ENCODE measurements at regions not wholly inside any gene's neighbourhood (a gene's known extent, or its start where the extent isn't known, plus 50 kb on each side); places are given as distances from the start of the nearest gene placed in this dataset.

DNA sequence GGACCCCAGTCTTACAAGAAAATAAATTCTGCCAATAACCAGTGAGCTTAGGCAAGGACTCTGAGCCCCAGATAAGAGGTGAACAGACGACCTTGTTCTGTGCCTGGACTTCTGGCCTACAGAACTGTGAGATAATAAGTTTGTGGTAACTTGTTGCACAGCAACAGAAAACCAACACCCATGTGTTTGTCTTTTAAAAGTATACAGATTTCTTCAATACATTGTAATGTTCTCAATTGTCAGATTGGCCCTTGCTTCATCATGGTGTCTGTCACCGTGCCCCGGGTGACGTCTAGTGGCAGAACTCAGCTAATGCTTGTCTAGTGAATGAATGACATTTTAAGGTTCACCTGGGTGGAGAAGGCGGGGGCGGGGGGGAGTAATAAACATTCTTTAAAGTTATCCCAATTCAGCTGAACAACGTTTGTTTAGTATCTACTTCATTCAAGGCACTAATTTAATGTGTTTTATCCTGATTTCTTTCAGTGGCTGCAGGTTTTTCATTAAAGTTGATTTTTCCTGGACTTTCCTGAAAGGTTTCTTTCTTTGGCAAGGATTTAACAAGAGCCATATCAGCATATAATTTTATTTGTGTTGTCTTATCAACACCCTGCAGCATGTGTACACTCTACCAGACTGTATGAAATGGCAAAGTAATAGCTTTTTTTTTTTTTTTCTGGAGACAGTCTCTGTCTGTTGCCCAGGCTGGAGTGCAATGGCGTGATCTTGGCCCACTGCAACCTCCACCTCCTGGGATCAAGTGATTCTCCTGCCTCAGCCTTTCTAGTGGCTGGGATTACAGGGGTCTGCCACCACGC, 123.8 kb upstream of the DLX2 start:
- Histone ChIP-seq H3K27ac (replicated peaks in 1 of 4) (no peak overlapping the region), H3K4me1 (peaks cover 0 to 5% (median under 1%) of the 10 kb centered on the region in 4 donors)

DNA sequence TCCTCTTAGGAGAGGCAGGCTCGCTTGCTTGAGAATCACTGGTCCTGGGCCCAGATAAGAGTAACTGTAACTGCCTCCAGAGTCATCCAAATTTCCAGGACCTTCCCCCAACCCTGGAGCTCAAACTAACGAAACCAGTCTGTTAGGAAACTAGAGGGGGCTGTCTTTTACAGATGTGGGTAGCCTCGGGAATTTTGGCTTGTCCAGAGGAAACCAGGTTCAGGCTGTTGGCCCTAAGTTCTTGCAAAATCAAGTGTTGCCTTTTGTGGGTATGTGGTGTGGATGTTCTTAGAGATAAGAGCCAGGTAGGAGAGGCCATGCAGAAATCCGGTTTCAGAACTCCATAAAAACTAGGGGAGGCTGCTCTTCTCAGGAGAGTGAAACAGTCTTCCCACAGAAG, 125.0 kb upstream of the DLX2 start:
- intact Hi-C loops (cut with DNase I) = no loop called here
- Histone ChIP-seq H3K36me3 (no peaks in the 10 kb centered on the region), H3K4me1 (peaks cover 0 to 9% (median 5%) of the 10 kb centered on the region in 4 donors), H3K9me3 (no peaks in the 10 kb centered on the region), H3K27me3 (peaks cover 0 to 3% (median 0%) of the 10 kb centered on the region in 4 donors), H3K27ac (replicated peaks in 1 of 4) (no peak overlapping the region), H3K4me3 (no peak overlapping the region)
- DNase-seq (ENCODE audit: extremely low spot score) = no peak
- 73% methylated on average over 4 of the region's 4 CpGs for WGBS
- TF ChIP-seq, protein P1, sequence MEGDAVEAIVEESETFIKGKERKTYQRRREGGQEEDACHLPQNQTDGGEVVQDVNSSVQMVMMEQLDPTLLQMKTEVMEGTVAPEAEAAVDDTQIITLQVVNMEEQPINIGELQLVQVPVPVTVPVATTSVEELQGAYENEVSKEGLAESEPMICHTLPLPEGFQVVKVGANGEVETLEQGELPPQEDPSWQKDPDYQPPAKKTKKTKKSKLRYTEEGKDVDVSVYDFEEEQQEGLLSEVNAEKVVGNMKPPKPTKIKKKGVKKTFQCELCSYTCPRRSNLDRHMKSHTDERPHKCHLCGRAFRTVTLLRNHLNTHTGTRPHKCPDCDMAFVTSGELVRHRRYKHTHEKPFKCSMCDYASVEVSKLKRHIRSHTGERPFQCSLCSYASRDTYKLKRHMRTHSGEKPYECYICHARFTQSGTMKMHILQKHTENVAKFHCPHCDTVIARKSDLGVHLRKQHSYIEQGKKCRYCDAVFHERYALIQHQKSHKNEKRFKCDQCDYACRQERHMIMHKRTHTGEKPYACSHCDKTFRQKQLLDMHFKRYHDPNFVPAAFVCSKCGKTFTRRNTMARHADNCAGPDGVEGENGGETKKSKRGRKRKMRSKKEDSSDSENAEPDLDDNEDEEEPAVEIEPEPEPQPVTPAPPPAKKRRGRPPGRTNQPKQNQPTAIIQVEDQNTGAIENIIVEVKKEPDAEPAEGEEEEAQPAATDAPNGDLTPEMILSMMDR (IDR thresholded peaks at IDR 0.05) = no peak
- TF ChIP-seq EP300 (IDR thresholded peaks at IDR 0.05) (no peak), POLR2A (IDR thresholded peaks at IDR 0.05; ENCODE audit: low read depth) (no peak), POLR2AphosphoS5 (IDR thresholded peaks at IDR 0.05) (no peak)

More for the DNA sequence above, 123.8 kb upstream of the DLX2 start:
- Histone ChIP-seq H3K36me3 (no peaks in the 10 kb centered on the region), H3K4me3 (no peak overlapping the region), H3K9me3 (no peaks in the 10 kb centered on the region), H3K27me3 (peaks cover 0 to 3% (median 0%) of the 10 kb centered on the region in 4 donors)
- intact Hi-C loops (cut with DNase I) = no loop called here
- TF ChIP-seq EP300 (IDR thresholded peaks at IDR 0.05) = no peak
- TF ChIP-seq POLR2AphosphoS5 (IDR thresholded peaks at IDR 0.05) = no peak
- TF ChIP-seq POLR2A (IDR thresholded peaks at IDR 0.05; ENCODE audit: low read depth) = no peak
- TF ChIP-seq, protein P1 (IDR thresholded peaks at IDR 0.05) = no peak
- DNase-seq (ENCODE audit: extremely low spot score) = no peak
- WGBS = 80% methylated on average over 9 of the region's 9 CpGs

DNA sequence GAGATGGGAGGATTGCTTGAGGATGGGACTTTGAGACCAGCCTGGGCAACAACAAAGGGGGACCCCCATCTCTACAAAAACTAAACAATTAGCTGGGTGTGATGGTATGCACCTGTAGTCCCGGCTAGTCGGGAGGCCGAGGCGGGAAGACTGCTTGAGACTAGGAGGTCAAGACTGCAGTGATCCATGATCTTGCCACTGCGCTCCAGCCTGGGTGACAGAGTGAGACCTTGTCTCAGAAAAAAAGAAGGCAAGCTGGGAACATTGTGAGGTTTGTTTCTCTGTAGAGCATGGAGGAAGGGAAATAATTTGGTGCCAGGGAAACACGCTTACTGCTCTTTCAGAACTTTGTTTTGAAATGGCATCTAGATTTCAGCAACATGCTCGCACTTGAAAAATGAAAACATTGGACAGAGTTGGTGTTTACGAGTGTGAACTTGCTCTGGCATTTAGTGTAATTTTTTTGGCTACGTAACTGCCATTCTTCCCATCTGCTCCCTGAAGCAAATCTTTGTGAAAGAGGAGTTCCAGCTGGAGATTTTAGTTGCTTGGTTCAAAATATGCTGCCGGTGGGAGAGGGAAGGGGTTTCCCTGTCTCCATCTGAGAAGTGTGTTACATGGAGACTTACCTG, 125.6 kb upstream of the DLX2 start:
- no peak for TF ChIP-seq EP300 (IDR thresholded peaks at IDR 0.05)
- no peak for TF ChIP-seq POLR2AphosphoS5 (IDR thresholded peaks at IDR 0.05)
- WGBS = 56% methylated on average over 10 of the region's 10 CpGs

DNA sequence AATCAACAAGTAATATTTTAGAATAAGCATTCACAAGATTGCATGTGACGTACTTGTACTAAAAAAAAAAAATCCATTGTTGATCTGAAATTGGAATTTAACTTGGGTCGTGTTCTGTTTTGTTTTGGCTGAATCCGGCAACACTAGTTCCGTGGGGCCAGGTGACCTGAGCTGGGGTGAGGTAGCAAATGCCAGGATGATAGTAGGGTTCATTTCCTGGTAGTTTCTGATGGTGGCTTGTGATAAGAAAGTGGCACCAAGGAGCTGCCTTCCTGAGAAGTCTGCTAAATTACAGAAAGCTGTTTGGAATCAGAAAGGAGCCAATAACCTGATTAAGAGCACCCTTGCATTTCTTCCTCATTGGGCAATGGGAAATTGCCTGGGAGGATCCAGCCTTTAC, 126.4 kb upstream of the DLX2 start:
- no peaks in the 10 kb centered on the region for H3K9me3 ChIP-seq
- intact Hi-C loops (cut with DNase I) = no loop called here
- WGBS = 77% methylated on average over 4 of the region's 4 CpGs
- H3K27ac ChIP-seq (replicated peaks in 1 of 4) = no peak overlapping the region
- H3K36me3 ChIP-seq = no peaks in the 10 kb centered on the region
- H3K4me1 ChIP-seq = peaks cover 1 to 10% (median 7%) of the 10 kb centered on the region in 4 donors
- peaks cover 0 to 13% (median 1%) of the 10 kb centered on the region in 4 donors for H3K27me3 ChIP-seq
- H3K4me3 ChIP-seq = no peak overlapping the region
- no peak for DNase-seq (ENCODE audit: extremely low spot score)
- no peak for TF ChIP-seq POLR2A (IDR thresholded peaks at IDR 0.05; ENCODE audit: low read depth)
- no peak for TF ChIP-seq POLR2AphosphoS5 (IDR thresholded peaks at IDR 0.05)
- TF ChIP-seq EP300 (IDR thresholded peaks at IDR 0.05) = no peak
- TF ChIP-seq, protein P1 (IDR thresholded peaks at IDR 0.05) = no peak

More for the DNA sequence above, 125.6 kb upstream of the DLX2 start:
- H3K4me1 ChIP-seq = peaks cover 0 to 9% (median 7%) of the 10 kb centered on the region in 4 donors
- no peaks in the 10 kb centered on the region for H3K9me3 ChIP-seq
- no peak overlapping the region for H3K4me3 ChIP-seq
- DNase-seq (ENCODE audit: extremely low spot score) = no peak
- no peaks in the 10 kb centered on the region for H3K36me3 ChIP-seq
- intact Hi-C loops (cut with DNase I) = no loop called here
- peaks cover 0 to 8% (median 1%) of the 10 kb centered on the region in 4 donors for H3K27me3 ChIP-seq
- no peak overlapping the region for H3K27ac ChIP-seq (replicated peaks in 1 of 4)

DNA sequence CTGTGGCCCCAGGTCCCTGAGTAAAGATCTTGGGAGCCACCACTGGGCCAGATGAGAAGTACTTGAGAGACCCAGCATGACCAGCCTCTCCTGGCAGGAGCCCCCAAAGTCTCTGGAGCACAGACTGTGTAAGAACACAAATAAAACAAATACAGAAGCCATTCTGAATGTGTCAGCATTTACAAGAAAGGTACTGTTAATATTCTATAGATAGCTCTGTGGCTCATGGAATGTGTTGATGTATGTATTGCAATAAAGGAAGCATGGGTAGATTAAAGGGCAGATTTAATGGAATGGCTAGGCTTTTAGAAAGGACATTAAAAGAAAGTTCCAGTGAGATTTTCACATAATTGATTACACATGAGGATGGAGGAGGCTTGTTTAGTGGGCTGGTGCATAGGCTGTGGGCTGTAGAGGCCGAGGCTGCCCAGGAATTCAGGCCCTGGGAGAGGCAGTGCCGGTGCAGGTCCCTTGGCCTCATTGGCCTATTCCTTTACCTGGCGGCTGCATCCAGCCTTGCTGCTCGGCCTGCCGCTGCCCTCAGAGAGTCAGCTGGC, 127.7 kb upstream of the DLX2 start:
- Histone ChIP-seq H3K36me3 (no peaks in the 10 kb centered on the region), H3K4me3 (no peak overlapping the region), H3K27me3 (peaks cover 0 to 25% (median 7%) of the 10 kb centered on the region in 4 donors), H3K27ac (replicated peaks in 1 of 4) (no peak overlapping the region), H3K4me1 (peaks cover 14 to 23% (median 17%) of the 10 kb centered on the region in 4 donors), H3K9me3 (no peaks in the 10 kb centered on the region)
- WGBS = 64% methylated on average over 5 of the region's 5 CpGs
- intact Hi-C loops (cut with DNase I) = no loop called here
- TF ChIP-seq EP300 (IDR thresholded peaks at IDR 0.05) = no peak
- TF ChIP-seq, protein P1 (IDR thresholded peaks at IDR 0.05) = no peak
- TF ChIP-seq POLR2AphosphoS5 (IDR thresholded peaks at IDR 0.05) = no peak
- no peak for TF ChIP-seq POLR2A (IDR thresholded peaks at IDR 0.05; ENCODE audit: low read depth)
- DNase-seq (ENCODE audit: extremely low spot score) = no peak
